Germinal center (tissue), 1 donor: ENCODE measurements at regions not wholly inside any gene's neighbourhood (a gene's known extent, or its start where the extent isn't known, plus 50 kb on each side); places are given as distances from the start of the nearest gene placed in this dataset.
"Not testable (repeated sequence)": the region's sequence is repeated elsewhere in the genome, so short reads cannot be mapped to it uniquely, and the experiment has no call there.

Source experiments
- DNase-seq: peaks from one replicate; pipeline ENCODE4 v3.0.0; 2012; ENCODE audit warnings: mixed read lengths, low spot score

DNA sequence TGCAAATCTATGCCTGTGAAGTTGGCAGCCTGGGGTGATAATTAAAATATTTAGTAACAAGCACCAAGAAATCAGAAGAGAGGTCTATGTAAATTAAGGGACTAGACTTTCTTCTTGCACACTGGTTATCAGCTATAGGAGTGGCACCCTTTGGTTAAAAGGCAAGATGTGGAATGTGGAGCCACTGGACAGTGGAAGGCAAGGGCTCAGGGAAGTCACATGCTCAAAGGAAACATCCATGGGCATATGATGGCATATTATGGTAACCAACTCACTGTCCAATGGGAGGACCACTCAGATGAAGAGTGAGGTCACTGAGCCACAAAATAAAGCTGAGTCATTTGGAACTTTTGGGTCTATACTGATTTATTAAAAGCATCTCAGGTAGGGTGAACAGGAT lies 165.6 kb upstream of the PRICKLE2 start:
- no peak for DNase-seq

DNA sequence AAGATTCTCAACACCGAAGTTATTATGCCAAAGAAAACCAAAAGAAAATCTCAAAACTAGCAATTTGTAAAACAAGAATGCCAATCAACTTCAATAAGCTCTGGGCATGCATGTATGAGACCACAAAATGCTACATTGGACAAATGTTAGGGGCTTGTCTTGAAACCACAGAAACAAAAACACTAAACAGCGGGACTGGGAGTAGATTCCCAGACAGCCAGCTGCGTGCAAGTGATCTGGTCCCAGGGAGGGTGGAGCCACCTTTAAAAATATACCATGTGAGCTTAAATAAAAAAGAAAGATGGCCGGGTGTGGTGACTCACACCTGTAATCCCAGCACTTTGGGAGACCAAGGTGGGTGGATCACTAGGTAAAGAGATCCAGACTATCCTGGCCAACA lies 163.6 kb upstream of the PRICKLE2 start:
- no peak for DNase-seq

DNA sequence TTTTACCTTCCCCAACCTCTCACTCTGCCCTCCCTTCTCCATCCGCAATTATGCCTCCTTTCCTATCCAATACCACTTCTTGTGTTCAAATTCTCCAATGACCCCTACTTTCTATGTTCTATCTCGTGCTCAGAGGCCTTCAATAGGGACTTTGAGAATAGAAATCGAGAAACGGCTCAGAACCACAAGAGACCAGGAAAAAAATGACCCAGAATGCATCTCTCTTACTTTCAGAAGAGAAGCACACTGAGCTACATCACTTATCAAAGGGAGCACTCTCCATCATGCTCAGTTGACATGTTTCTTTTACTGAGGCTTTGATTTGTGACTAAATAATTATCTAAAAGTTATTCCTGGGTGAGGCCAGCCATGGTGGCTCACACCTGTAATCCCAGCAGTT lies 162.4 kb upstream of the PRICKLE2 start:
- DNase-seq = no peak

DNA sequence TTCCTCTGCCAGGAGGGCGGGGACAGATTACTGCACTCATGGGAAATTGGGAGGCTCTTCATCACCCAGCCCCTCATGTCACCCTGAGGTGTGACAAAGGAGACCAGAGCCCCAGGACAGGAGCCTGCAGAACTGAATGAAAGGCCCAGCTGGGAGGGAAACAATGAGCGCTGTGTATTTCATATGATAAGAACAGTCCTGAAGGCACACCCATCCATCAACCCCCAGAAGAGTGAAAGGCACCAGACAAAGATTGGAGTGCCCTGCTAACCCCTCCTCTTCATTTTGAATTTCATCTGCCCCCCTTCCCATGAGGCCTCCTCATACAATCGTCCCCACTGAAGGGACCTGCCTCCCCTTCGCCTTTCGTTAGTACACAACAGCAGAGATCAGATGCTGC lies 160.0 kb upstream of the PRICKLE2 start:
- no peak for DNase-seq

DNA sequence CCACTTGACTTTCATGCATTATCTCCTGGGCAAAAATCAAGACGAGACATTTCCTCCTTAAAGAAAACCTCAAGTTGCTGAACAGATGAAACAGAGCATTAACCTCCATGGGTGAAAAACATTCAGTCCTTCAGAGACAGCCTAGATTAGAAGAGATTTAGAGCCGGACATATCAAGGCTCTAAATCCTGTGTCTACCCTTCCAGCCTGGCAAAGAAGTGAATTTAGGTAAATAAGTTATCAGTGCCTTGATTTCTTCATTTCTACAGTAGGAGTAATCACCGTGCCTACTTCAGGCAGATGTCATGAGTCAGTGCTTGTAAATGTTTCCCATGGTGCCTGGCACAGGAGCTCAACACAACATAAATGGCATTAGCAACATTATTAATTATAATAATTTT lies 159.3 kb upstream of the PRICKLE2 start:
- DNase-seq = no peak

DNA sequence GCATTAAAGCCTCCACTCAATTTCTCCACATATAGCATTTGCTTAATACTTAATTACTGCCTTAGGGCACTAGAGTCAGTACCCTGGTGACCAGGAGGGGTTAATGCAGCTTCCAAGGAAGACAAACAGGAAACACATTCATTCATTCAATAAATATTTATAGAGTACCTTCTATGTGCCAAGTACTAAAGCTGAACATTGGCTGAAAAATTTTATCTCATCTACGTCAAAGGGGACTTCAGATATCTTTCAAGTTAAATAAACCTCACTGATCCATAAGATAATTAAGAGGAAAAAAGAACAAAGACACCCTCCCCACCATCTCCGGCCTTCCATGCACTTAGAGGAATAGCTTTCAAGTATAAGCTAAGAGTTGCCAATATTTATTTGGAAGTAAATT lies 156.9 kb upstream of the PRICKLE2 start:
- no peak for DNase-seq

DNA sequence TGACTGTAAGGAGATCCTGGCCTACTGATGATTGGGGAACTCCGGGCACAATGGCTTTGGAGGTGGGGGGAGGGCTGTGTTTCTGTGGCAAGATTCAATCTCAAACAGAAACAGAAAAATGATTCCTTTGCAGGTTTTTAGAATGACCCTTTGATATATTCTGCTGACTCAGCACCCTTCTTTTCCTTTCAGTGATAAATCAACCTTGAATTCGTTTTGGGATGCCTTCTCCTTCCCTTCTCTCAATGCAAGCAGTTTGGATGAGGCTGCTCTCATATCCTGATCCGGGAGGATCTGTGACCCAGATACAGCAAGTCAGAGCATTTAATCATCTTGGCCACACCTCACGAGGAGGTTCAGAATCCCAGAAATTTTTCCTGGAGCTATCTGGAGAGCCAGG lies 156.1 kb upstream of the PRICKLE2 start:
- DNase-seq = no peak

DNA sequence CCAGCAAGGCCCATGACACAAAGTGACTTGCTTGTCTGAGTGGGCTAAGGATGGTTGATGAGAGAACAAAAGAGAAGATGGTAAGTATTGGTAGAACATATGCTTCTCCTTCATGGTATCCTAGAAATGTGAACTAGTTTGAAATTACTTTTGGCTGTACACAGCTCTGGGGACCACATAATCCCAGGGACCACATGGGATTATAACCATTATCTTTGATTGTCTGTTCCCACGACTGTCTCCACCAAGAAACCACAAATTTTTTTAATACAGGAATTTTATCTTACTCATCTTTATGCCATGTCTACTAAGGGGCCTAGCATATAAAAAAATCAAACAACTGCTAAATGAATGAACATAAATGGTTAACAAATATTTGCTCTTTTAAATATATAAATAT lies 155.3 kb upstream of the PRICKLE2 start:
- DNase-seq = no peak

DNA sequence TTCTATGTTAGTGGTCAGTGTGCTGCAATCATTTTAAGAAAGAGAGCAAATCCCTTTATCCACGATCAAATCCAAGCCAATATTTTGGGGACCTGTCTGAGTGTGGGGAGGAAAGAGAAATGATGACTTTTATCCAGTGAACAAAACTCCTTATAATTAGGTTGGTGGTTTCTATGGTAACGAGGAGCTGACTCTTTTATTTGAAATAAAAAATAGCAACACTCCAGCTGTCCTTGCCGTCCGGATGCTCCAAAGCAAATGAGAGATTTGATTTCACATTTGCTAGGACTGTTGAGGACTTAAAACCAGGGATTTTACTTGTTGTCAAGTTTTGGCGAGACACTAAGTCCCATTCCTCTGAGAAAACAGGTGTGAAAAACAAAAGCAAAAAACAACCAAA lies 154.0 kb upstream of the PRICKLE2 start:
- DNase-seq = no peak

DNA sequence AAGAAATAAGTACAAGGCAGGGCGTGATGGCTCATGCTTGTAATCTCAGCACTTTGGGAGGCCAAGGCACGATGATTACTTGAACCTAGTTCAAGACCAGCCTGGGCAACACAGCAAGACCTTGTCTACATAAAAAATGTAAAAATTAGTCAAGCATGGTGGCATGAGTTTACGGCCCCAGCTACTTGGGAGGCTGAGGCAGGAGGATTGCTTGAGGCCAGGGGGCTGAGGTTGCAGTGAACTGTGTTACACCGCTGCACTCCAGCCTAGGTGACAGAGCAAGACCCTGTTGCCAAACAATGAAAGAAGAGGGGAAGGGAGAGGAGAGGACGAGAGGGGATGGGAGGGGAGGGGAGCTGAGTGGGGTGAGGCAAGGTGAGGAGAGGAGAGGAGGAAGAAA lies 152.7 kb upstream of the PRICKLE2 start:
- no peak for DNase-seq

DNA sequence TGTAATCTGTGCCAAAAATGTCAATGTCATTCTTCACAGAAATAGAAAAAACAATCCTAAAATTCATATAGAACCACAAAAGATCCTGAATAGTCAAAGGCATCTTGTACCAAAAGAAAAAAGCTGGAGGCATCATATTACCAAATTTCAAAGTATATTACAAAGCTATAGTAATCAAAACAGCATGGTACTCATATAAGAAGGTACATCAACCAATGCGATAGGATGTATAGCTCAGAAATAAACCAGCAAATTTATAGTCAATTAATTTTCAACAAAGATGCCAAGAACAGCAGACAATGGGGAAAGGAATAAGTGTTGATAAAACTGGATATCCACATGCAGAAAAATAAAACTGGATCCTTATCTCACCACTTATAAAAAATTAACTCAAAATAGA lies 150.5 kb upstream of the PRICKLE2 start:
- no peak for DNase-seq

DNA sequence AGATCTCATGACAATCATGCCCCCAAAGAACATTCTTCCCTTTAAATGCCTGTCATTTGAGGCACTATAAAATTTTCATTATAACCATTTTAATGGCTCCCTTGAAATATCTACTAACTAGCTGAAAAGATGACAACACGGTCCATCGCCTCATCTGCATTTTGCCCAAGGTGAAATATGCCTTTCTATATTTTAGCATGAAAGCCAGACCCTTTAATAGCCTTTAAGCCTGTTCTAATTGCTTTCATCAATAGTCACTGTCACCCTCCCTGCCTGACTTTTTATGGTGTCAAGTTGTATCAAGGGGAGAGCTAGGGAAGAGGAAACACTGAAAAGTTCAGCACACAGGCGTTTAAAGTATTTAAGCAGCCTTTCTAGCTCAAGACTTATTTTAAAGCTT lies 144.1 kb upstream of the PRICKLE2 start:
- DNase-seq = no peak

DNA sequence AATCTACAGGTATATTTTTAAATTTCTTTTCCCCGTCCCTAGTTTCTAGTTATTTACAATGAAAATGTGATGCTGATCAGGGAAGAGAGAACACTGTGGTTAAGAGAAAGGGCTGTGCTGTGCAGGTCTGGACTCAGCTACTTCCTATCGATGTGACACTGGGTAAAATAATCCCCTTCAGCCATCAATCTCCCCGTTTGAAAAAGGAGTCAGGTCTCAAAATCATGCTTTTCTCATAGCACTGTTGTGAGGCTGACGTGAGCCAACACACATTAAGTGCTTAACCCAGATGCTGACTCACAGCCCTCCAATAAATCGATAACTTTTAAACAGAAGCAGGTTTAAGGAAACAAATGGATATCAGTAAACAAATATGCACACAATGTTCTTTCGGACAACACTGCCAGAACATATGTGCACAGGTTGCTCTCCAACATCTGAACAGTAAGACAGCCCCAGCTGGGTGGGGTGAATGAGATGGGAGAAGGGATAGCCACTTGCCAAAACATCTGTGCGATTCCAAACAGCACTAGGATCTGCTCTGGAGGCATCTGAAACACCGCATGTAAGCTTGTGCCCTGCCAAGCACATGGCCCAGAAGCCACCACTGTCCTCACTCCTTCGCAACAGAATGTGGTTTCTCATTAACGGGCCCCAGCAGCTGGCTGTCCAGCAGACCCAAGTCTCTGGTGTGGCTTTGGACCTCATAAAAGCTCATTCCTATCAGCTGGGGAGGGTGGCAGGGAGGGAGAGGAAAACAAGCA lies 143.2 kb upstream of the PRICKLE2 start:
- no peak for DNase-seq

DNA sequence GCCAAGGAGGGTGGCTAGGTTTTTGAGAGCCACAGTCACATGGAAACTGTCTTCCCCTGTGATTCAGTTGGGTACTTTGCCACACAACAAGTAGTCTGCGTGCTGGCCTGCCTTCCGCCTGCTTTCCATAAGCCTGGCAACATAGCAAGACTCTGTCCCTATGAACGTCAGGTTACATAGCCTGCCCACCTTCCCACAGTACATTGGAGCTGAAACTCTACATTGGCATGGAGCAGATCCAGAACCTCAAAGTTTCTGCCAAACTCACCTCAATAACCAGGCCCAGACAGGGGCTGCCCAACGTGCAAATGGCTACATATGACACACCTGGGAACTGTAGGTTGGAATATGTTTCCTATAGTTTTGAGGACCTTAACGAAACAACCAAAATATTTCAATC lies 140.6 kb upstream of the PRICKLE2 start:
- no peak for DNase-seq

DNA sequence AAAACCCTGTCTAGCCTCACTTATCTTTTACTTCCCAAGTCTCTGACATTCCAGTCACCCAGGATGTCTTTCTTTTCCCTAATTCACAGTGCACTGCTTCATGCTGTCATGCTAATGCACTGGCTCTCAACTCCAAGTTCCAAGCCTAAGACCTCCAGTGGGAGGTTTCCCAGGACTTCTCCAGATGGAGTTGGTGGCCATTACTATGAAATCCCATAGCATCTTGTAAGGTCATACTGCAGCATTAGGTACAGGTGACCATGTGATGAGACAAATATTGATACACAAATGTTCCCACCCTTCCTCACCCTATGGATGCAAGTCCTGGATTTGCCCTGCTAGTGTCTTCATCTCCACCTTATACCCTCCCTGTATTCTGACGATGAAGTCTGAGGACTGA lies 138.6 kb upstream of the PRICKLE2 start:
- no peak for DNase-seq

DNA sequence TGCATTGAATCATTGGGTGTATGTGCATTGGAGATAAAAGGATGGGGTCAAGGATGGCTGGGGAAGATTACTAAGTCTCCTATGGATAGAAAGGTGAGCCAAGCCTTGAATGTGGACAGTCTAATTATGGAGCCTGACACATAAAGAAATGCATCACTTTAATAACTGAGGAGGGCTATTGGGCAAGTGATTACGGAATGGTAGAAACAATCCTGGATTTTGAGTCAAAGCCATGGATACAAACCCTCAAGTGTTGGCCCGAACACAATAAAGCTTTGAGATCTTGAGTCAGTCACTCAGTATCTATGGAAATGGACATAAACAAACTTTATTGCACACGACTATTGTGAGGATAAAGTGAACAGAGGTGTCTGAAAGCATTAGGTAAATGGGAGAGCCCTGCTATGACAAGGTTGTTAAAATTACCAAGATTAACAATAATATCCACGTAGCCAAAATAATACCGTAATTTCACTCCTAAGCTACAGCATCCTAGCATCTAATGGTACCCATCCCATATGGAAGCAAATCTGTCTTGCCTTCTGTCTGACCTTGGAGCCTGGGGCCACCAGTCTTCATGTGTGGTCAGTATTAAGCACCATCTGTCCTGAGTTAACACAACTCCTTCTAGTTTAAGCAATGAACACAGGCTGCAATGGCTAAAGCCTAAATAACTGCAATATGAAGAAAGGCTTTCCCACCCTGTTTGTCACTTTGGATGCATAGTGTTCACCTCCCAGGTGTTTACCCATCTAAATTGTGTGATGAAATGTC lies 136.9 kb upstream of the PRICKLE2 start:
- no peak for DNase-seq

DNA sequence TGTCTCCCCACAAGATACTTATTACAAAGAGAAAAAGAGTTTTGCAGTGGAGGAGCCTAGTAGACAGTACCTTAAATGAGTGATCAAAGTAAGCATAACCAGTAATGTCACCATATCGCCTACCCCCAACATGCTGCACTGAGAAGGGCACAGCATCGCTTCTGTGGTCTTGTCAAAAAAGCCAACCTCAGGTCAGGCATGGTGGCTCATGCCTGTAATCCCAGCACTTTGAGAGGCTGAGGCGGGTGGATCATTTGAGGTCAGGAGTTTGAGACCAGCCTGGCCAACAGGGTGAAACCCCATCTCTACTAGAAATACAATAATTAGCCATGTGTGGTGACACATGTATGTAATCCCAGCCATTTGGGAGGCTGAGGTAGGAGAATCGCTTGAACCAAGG lies 135.8 kb upstream of the PRICKLE2 start:
- DNase-seq = not testable (repeated sequence)

DNA sequence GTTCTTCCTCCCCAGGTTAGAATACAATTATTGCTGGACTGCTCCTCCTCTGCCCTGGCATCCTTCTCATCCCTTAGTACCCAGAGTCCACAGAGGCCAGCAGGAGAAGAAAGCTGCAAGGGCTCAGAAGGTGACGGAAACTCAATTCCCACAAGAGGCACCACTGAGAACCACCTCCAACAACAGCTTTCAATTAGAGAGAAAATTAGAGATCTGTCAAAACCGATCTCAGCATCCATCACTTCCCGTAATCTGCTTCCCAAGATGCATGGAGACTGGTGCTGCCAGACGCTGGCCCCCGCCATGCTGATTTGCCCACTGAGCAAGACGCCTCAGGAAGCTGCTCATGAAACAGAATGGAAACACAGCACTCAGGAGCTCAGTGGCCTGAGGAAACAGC lies 135.0 kb upstream of the PRICKLE2 start:
- DNase-seq = no peak

DNA sequence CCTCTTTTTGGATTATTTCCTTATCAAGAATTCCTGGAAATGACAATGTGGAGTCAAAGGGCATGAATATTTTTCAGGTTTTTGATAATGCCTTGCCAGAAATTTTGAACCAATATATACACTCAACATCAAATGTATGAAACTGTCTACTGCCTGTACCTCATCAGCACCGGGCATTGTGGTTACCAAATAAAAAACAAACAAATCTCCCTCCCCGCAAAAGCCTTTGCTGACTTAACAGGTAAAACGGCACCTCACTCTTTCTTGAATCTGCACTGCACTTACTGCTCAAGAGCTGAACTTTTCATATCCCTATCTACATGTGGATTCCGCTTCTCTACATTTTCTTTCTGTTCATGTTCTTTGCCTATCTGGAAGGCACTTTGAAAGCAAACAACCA lies 134.5 kb upstream of the PRICKLE2 start:
- DNase-seq = no peak

DNA sequence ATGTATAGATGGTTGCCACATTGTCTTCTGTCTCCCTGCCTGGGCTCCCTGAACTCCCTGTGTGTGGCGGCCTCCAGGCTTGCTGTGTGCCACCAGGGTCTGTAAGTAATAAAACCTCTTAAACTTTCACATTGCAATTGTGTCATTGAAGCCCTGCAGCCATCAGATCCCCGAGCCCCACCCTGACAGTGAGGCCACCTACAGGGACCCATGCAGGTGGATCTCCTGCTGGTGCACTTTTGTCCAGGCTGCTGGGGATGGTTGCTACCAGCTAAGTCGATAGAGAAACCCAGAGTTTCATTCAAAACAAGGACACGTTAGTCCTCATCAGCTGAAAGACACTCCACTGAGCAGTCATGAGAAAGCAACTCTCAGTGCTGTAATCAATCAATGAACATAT lies 133.6 kb upstream of the PRICKLE2 start:
- no peak for DNase-seq

DNA sequence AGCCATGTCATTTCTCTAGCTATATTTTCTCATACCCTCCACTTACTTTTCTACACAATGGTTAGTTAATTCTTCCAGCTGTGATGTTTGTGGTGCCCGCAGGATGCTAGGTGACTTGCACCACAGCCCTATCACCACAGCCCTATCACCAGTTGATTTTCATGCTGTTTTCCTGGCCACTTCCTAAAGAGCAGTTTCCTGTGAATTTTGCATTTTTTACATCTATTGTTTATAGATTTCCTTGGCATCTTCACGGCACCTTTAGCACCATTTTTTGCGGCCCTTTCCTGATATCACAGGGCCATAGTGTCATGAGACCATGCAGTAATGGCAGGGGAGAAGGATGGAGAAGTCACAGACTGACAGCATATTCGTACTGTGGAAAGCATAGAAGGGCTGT lies 132.9 kb upstream of the PRICKLE2 start:
- no peak for DNase-seq

DNA sequence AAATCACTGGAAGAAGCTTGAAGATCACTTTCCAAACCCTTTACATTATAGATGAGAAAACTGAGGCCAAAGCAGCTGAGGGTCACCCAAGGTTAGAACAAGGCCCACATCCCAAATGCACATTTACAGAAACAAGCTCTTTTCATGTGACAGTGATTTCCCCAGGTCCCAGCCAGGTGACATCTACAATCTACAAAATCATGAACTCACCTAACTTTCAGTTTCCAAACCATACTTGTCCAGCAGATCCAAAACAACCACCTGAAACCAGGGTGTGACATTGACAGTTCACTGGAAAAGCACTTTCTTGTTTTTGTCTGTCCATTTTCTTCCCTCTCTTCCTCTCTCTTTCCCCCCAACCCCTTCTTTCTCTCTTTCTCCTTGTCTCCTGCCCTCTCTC lies 132.2 kb upstream of the PRICKLE2 start:
- DNase-seq = no peak

DNA sequence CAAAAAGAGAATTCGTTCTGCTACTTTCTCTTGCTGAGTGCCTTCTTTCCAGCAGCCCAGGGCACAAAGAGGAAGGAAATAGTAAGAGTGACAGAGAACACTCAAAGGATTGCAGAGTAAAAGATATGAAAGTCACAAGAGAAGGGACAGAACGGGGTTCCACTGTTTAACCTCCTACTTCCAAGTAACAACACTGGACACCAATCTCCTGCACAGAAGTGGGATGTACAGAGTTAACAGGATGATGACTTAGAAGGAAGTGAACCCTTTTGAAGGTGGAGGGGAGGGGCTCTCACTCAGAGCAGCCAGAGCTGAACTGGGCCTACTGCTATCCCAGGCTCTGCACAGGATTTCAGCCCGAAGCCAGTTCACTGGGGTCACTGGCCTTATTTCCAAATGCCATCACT lies 130.1 kb upstream of the PRICKLE2 start:
- DNase-seq = no peak

DNA sequence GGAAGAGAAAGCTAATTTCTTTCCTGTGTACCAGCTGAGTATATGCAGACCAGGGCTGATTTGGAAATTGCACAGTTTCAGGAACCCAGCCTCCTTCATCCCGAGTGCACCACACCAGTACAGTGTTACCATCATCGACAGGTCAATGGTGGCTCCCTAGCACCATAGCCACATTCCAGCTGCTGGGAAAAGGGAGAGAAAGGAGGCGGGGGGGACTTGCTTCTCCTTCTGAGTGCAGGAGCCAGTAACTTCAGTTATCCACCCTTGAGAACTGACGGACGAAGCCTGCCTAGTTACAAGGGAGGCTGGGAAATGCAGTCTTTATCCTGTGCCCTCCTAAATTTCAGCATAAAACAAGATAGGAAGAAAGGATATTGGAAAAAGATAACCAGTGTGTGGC lies 129.7 kb upstream of the PRICKLE2 start:
- no peak for DNase-seq
